ENCODE measurements at regions not wholly inside any gene's neighbourhood (a gene's known extent, or its start where the extent isn't known, plus 50 kb on each side); places are given as distances from the start of the nearest gene placed in this dataset.

- no peak overlapping the region for H3K4me3 Mint-ChIP-seq
- H3K4me1 ChIP-seq (ENCODE audit: control insufficient read depth in 1 of 2, insufficient read depth in 2 of 2, low read length in 2 of 2) = peaks cover 25 to 37% of the 10 kb centered on the region in 2 donors
- intact Hi-C loops (cut with micrococcal nuclease) = no loop called here
- H3K4me1 Mint-ChIP-seq = peaks cover 27% of the 10 kb centered on the region
- peaks cover 0 to 11% (median 8%) of the 10 kb centered on the region in 3 donors for H3K27me3 Mint-ChIP-seq (ENCODE audit: low read depth in 3 of 3)
- H3K27ac ChIP-seq (ENCODE audit: low read depth in 1 of 2, low read length in 2 of 2) = no peak overlapping the region
- peaks cover 26% of the 10 kb centered on the region for H3K79me2 ChIP-seq (ENCODE audit: insufficient read depth, low read length)
- no peaks in the 10 kb centered on the region for H3K9me3 ChIP-seq (replicated peaks in 1 of 2; ENCODE audit: control insufficient read depth in 1 of 2, insufficient read depth in 1 of 2, low read length in 2 of 2)
- no peaks in the 10 kb centered on the region for H3K36me3 ChIP-seq (replicated peaks in 1 of 2; ENCODE audit: control insufficient read depth in 1 of 2, insufficient read depth in 2 of 2, low read length in 2 of 2)
- H3K9ac ChIP-seq (ENCODE audit: insufficient read depth, low read length, poor library complexity, severe bottlenecking) = no peak overlapping the region
- peaks cover 6 to 10% of the 10 kb centered on the region in 2 donors for H3K36me3 Mint-ChIP-seq
- no peak overlapping the region for H2AFZ ChIP-seq (ENCODE audit: insufficient read depth, low read depth, low read length, poor library complexity, severe bottlenecking)
- TF ChIP-seq CTCF (IDR thresholded peaks at IDR 0.05) = no peak
- H3K4me3 ChIP-seq (replicated peaks in 1 of 3; ENCODE audit: low read depth in 2 of 3, low read length in 3 of 3) = no peak overlapping the region
- DNase-seq = peak in 1 of 3 donors; percentile 2
- peak overlapping the region in 1 of 7 donors; percentile 57 for H3K27ac Mint-ChIP-seq
- WGBS (ENCODE audit: insufficient coverage) = 98% methylated on average over 18 of the region's 19 CpGs
- peaks cover 0 to 5% of the 10 kb centered on the region in 2 donors for H3K27me3 ChIP-seq (ENCODE audit: control insufficient read depth in 2 of 2, insufficient read depth in 2 of 2, low read length in 2 of 2)
- H3K9me3 Mint-ChIP-seq = peaks cover 0 to 5% (median 0%) of the 10 kb centered on the region in 7 donors
- H4K20me1 ChIP-seq (ENCODE audit: insufficient read depth, low read length) = no peaks in the 10 kb centered on the region
- no peak overlapping the region for H3K4me2 ChIP-seq (replicated peaks; ENCODE audit: extremely low read depth, low read length, poor library complexity, severe bottlenecking)
Measured at GRCh38 chr14:101123618-101124510, 220.3 kb upstream of the RTL1 start.

- Mint-ChIP-seq H3K9me3 (peaks cover 0 to 5% (median 0%) of the 10 kb centered on the region in 7 donors), H3K27me3 (ENCODE audit: low read depth in 3 of 3) (peaks cover 5 to 19% (median 13%) of the 10 kb centered on the region in 3 donors), H3K27ac (peak overlapping the region in 2 of 7 donors; percentile 13 to 43), H3K4me1 (peaks cover 19% of the 10 kb centered on the region), H3K36me3 (peaks cover 0 to 7% of the 10 kb centered on the region in 2 donors), H3K4me3 (no peak overlapping the region)
- peak in 1 of 3 donors; percentile 1 for DNase-seq
- H3K4me2 ChIP-seq (replicated peaks; ENCODE audit: extremely low read depth, low read length, poor library complexity, severe bottlenecking) = no peak overlapping the region
- no peak overlapping the region for H3K27ac ChIP-seq (ENCODE audit: low read depth in 1 of 2, low read length in 2 of 2)
- peaks cover 20% of the 10 kb centered on the region for H3K79me2 ChIP-seq (ENCODE audit: insufficient read depth, low read length)
- intact Hi-C loops (cut with micrococcal nuclease) = no loop called here
- no peak for TF ChIP-seq CTCF (IDR thresholded peaks at IDR 0.05)
- peaks cover 16 to 27% of the 10 kb centered on the region in 2 donors for H3K4me1 ChIP-seq (ENCODE audit: control insufficient read depth in 1 of 2, insufficient read depth in 2 of 2, low read length in 2 of 2)
- WGBS (ENCODE audit: insufficient coverage) = 89% methylated on average over 9 of the region's 11 CpGs
- H3K4me3 ChIP-seq (replicated peaks in 1 of 3; ENCODE audit: low read depth in 2 of 3, low read length in 3 of 3) = no peak overlapping the region
- no peaks in the 10 kb centered on the region for H3K36me3 ChIP-seq (replicated peaks in 1 of 2; ENCODE audit: control insufficient read depth in 1 of 2, insufficient read depth in 2 of 2, low read length in 2 of 2)
- no peak overlapping the region for H3K9ac ChIP-seq (ENCODE audit: insufficient read depth, low read length, poor library complexity, severe bottlenecking)
- H2AFZ ChIP-seq (ENCODE audit: insufficient read depth, low read depth, low read length, poor library complexity, severe bottlenecking) = no peak overlapping the region
- peaks cover 0 to 5% of the 10 kb centered on the region in 2 donors for H3K27me3 ChIP-seq (ENCODE audit: control insufficient read depth in 2 of 2, insufficient read depth in 2 of 2, low read length in 2 of 2)
- H4K20me1 ChIP-seq (ENCODE audit: insufficient read depth, low read length) = no peaks in the 10 kb centered on the region
- no peaks in the 10 kb centered on the region for H3K9me3 ChIP-seq (replicated peaks in 1 of 2; ENCODE audit: control insufficient read depth in 1 of 2, insufficient read depth in 1 of 2, low read length in 2 of 2)
Measured at GRCh38 chr14:101124815-101125214, 221.3 kb upstream of the RTL1 start.

Measured in CD14-positive monocyte (primary cell).